GM19043 (cell line): ENCODE measurements at regions not wholly inside any gene's neighbourhood (a gene's known extent, or its start where the extent isn't known, plus 50 kb on each side); places are given as distances from the start of the nearest gene placed in this dataset.

ENCODE experiments used
- ATAC-seq: cut with Tn5 transposase; IDR thresholded peaks from one replicate; pipeline ENCODE4 v1.9.1; 2021; ENCODE audit warnings: low read depth; ENCODE audit not compliant: unreplicated experiment

GRCh38 chr3:151990696-151991376 is 117.4 kb downstream of the SUCNR1 start:
- ATAC-seq = no peak

- ATAC-seq = no peak
Measured at GRCh38 chr3:151992326-151993041, 119.0 kb downstream of the SUCNR1 start.

GRCh38 chr3:151995091-151995490 is 121.6 kb downstream of the SUCNR1 start:
- ATAC-seq = no peak

GRCh38 chr3:151998744-151999143 is 125.3 kb downstream of the SUCNR1 start:
- no peak for ATAC-seq

GRCh38 chr3:151999936-152000335 is 126.5 kb downstream of the SUCNR1 start:
- no peak for ATAC-seq

- no peak for ATAC-seq
Measured at GRCh38 chr3:152011812-152012735, 138.6 kb downstream of the SUCNR1 start.

GRCh38 chr3:152019508-152019907 is 146.1 kb downstream of the SUCNR1 start:
- ATAC-seq = no peak

- ATAC-seq = no peak
Measured at GRCh38 chr3:152021951-152022461, 148.6 kb downstream of the SUCNR1 start.

- no peak for ATAC-seq
Measured at GRCh38 chr3:152026033-152026556, 152.7 kb downstream of the SUCNR1 start.

GRCh38 chr3:152030320-152030719 is 156.9 kb downstream of the SUCNR1 start:
- no peak for ATAC-seq

- ATAC-seq = no peak
Measured at GRCh38 chr3:152031321-152031720, 157.9 kb downstream of the SUCNR1 start.

- ATAC-seq = no peak
Measured at GRCh38 chr3:152037297-152037696, 163.9 kb downstream of the SUCNR1 start.

GRCh38 chr3:152037953-152038352 is 164.5 kb downstream of the SUCNR1 start:
- ATAC-seq = no peak

GRCh38 chr3:152038490-152038889 is 165.0 kb downstream of the SUCNR1 start:
- no peak for ATAC-seq

- ATAC-seq = peak; percentile 99
Measured at GRCh38 chr3:152039887-152040286, 166.4 kb downstream of the SUCNR1 start.

- peak; percentile 30 for ATAC-seq
Measured at GRCh38 chr3:152040319-152040718, 166.9 kb downstream of the SUCNR1 start.

GRCh38 chr3:152043620-152044019 is 170.2 kb downstream of the SUCNR1 start:
- ATAC-seq = no peak

- ATAC-seq = no peak
Measured at GRCh38 chr3:152046280-152046679, 172.8 kb downstream of the SUCNR1 start.

GRCh38 chr3:152047465-152047864 is 174.0 kb downstream of the SUCNR1 start:
- ATAC-seq = no peak

GRCh38 chr3:152048831-152049230 is 175.4 kb downstream of the SUCNR1 start:
- ATAC-seq = no peak

- no peak for ATAC-seq
Measured at GRCh38 chr3:152050903-152051302, 177.5 kb downstream of the SUCNR1 start.
